Amniotic stem cell (primary cell): ENCODE measurements at regions not wholly inside any gene's neighbourhood (a gene's known extent, or its start where the extent isn't known, plus 50 kb on each side); places are given as distances from the start of the nearest gene placed in this dataset.
"Not testable (repeated sequence)": the region's sequence is repeated elsewhere in the genome, so short reads cannot be mapped to it uniquely, and the experiment has no call there.

Experiments
- DNase-seq: peaks from one replicate; lab custom pipeline; 2025; lab: John Stamatoyannopoulos, UW

- DNase-seq: no peak
These were observed 471.9 kb downstream of the RPS29 start for GRCh38 chr14:49114161-49114893.

GRCh38 chr14:49106741-49107667, 479.2 kb downstream of the RPS29 start:
- DNase-seq: no peak

GRCh38 chr14:49105956-49106355, 480.2 kb downstream of the RPS29 start:
- no peak for DNase-seq

- no peak for DNase-seq
These were observed 480.7 kb downstream of the RPS29 start for GRCh38 chr14:49105512-49105911.

GRCh38 chr14:49092345-49092744, 493.8 kb downstream of the RPS29 start:
- no peak for DNase-seq

GRCh38 chr14:49089107-49089506, 497.1 kb downstream of the RPS29 start:
- DNase-seq: no peak

- not testable (repeated sequence) for DNase-seq
These were observed 512.9 kb downstream of the RPS29 start for GRCh38 chr14:49073292-49073691.

- no peak for DNase-seq
These were observed 527.7 kb downstream of the RPS29 start for GRCh38 chr14:49058511-49058910.

GRCh38 chr14:49057838-49058510, 528.2 kb downstream of the RPS29 start:
- DNase-seq: no peak

GRCh38 chr14:49056021-49056420, 530.2 kb downstream of the RPS29 start:
- no peak for DNase-seq

- no peak for DNase-seq
These were observed 533.7 kb downstream of the RPS29 start for GRCh38 chr14:49052521-49052920.

- DNase-seq: no peak
These were observed 534.7 kb downstream of the RPS29 start for GRCh38 chr14:49051328-49052060.

GRCh38 chr14:49050822-49051221, 535.4 kb downstream of the RPS29 start:
- no peak for DNase-seq

- no peak for DNase-seq
These were observed 536.5 kb downstream of the RPS29 start for GRCh38 chr14:49049711-49050110.

GRCh38 chr14:49044981-49045380, 541.2 kb downstream of the RPS29 start:
- no peak for DNase-seq

- DNase-seq: no peak
These were observed 549.1 kb downstream of the RPS29 start for GRCh38 chr14:49036984-49037516.

- no peak for DNase-seq
These were observed 549.9 kb downstream of the RPS29 start for GRCh38 chr14:49036266-49036665.

GRCh38 chr14:49033131-49033530, 553.0 kb downstream of the RPS29 start:
- no peak for DNase-seq

GRCh38 chr14:49031710-49032109, 554.5 kb downstream of the RPS29 start:
- DNase-seq: not testable (repeated sequence)

- no peak for DNase-seq
These were observed 566.6 kb downstream of the RPS29 start for GRCh38 chr14:49019467-49020115.

GRCh38 chr14:49017447-49017846, 568.7 kb downstream of the RPS29 start:
- no peak for DNase-seq
